HUES48 (cell line): ENCODE measurements at regions not wholly inside any gene's neighbourhood (a gene's known extent, or its start where the extent isn't known, plus 50 kb on each side); places are given as distances from the start of the nearest gene placed in this dataset.
"Not testable (repeated sequence)": the region's sequence is repeated elsewhere in the genome, so short reads cannot be mapped to it uniquely, and the experiment has no call there.

Experiments
- H3K27ac ChIP-seq: one replicate; pipeline ENCODE4 v1.7.0; 2013; ENCODE audit warnings: low read depth, low read length, inconsistent platforms
- H3K27me3 ChIP-seq: 2 replicates; pipeline ENCODE4 v1.6.1; 2013; ENCODE audit warnings: mild to moderate bottlenecking, low read length; ENCODE audit not compliant: control insufficient read depth, insufficient read depth
- H3K36me3 ChIP-seq: 2 replicates; pipeline ENCODE4 v1.6.1; 2013; ENCODE audit warnings: low read length; ENCODE audit not compliant: control insufficient read depth, insufficient read depth
- H3K4me1 ChIP-seq: 2 replicates; pipeline ENCODE4 v1.6.1; 2013; ENCODE audit warnings: mild to moderate bottlenecking, low read length; ENCODE audit not compliant: control insufficient read depth, insufficient read depth
- H3K4me3 ChIP-seq: 2 replicates; pipeline ENCODE4 v1.5.1; 2013; ENCODE audit warnings: mild to moderate bottlenecking, low read depth, low read length
- H3K9ac ChIP-seq: 2 replicates; pipeline ENCODE4 v1.6.1; 2013; ENCODE audit warnings: mild to moderate bottlenecking, low read depth, low read length, moderate library complexity
- H3K9me3 ChIP-seq: 2 replicates; pipeline ENCODE4 v1.6.1; 2013; ENCODE audit warnings: low read length; ENCODE audit not compliant: control insufficient read depth, insufficient read depth

GRCh38 chr6:140816681-140817080, 1316.0 kb upstream of the GJE1 start:
- H3K27me3 ChIP-seq, result no peaks in the 10 kb centered on the region
- H3K27ac ChIP-seq, result no peak overlapping the region
- H3K4me1 ChIP-seq, result no peaks in the 10 kb centered on the region
- no peak overlapping the region for H3K4me3 ChIP-seq
- no peaks in the 10 kb centered on the region for H3K9me3 ChIP-seq
- H3K9ac ChIP-seq, result no peak overlapping the region
- H3K36me3 ChIP-seq, result no peaks in the 10 kb centered on the region

GRCh38 chr6:140812636-140813035, 1320.1 kb upstream of the GJE1 start:
- H3K4me3 ChIP-seq, result no peak overlapping the region
- H3K4me1 ChIP-seq, result no peaks in the 10 kb centered on the region
- H3K9ac ChIP-seq, result no peak overlapping the region
- H3K27me3 ChIP-seq, result no peaks in the 10 kb centered on the region
- H3K9me3 ChIP-seq, result no peaks in the 10 kb centered on the region
- H3K36me3 ChIP-seq, result no peaks in the 10 kb centered on the region
- H3K27ac ChIP-seq, result no peak overlapping the region

GRCh38 chr6:140811642-140812041, 1321.1 kb upstream of the GJE1 start:
- H3K9ac ChIP-seq, result no peak overlapping the region
- no peak overlapping the region for H3K4me3 ChIP-seq

GRCh38 chr6:140809694-140810101, 1323.0 kb upstream of the GJE1 start:
- Histone ChIP-seq H3K9me3 (no peaks in the 10 kb centered on the region), H3K27ac (no peak overlapping the region), H3K27me3 (no peaks in the 10 kb centered on the region), H3K4me3 (no peak overlapping the region), H3K4me1 (no peaks in the 10 kb centered on the region), H3K9ac (no peak overlapping the region), H3K36me3 (no peaks in the 10 kb centered on the region)

More at GRCh38 chr6:140811642-140812041, 1321.1 kb upstream of the GJE1 start:
- Histone ChIP-seq H3K36me3 (no peaks in the 10 kb centered on the region), H3K4me1 (no peaks in the 10 kb centered on the region), H3K9me3 (no peaks in the 10 kb centered on the region), H3K27ac (no peak overlapping the region), H3K27me3 (no peaks in the 10 kb centered on the region)

GRCh38 chr6:140806431-140806830, 1326.3 kb upstream of the GJE1 start:
- Histone ChIP-seq H3K36me3 (no peaks in the 10 kb centered on the region), H3K27me3 (no peaks in the 10 kb centered on the region), H3K9ac (no peak overlapping the region), H3K4me3 (no peak overlapping the region), H3K9me3 (no peaks in the 10 kb centered on the region), H3K4me1 (no peaks in the 10 kb centered on the region), H3K27ac (no peak overlapping the region)

GRCh38 chr6:140794544-140794943, 1338.2 kb upstream of the GJE1 start:
- H3K36me3 ChIP-seq, result no peaks in the 10 kb centered on the region
- no peaks in the 10 kb centered on the region for H3K4me1 ChIP-seq
- no peaks in the 10 kb centered on the region for H3K27me3 ChIP-seq
- H3K27ac ChIP-seq, result no peak overlapping the region
- no peak overlapping the region for H3K9ac ChIP-seq
- no peak overlapping the region for H3K4me3 ChIP-seq
- no peaks in the 10 kb centered on the region for H3K9me3 ChIP-seq

GRCh38 chr6:140790109-140790508, 1342.6 kb upstream of the GJE1 start:
- Histone ChIP-seq H3K36me3 (no peaks in the 10 kb centered on the region), H3K4me3 (no peak overlapping the region), H3K9me3 (no peaks in the 10 kb centered on the region), H3K27me3 (no peaks in the 10 kb centered on the region), H3K9ac (no peak overlapping the region), H3K27ac (no peak overlapping the region), H3K4me1 (no peaks in the 10 kb centered on the region)

- no peak overlapping the region for H3K27ac ChIP-seq
Observed at GRCh38 chr6:140789466-140789865, 1343.3 kb upstream of the GJE1 start.

GRCh38 chr6:140785926-140786325, 1346.8 kb upstream of the GJE1 start:
- no peak overlapping the region for H3K27ac ChIP-seq
- H3K27me3 ChIP-seq, result no peaks in the 10 kb centered on the region
- no peaks in the 10 kb centered on the region for H3K36me3 ChIP-seq
- no peaks in the 10 kb centered on the region for H3K9me3 ChIP-seq
- H3K9ac ChIP-seq, result no peak overlapping the region
- no peak overlapping the region for H3K4me3 ChIP-seq
- H3K4me1 ChIP-seq, result no peaks in the 10 kb centered on the region

More at GRCh38 chr6:140789466-140789865, 1343.3 kb upstream of the GJE1 start:
- Histone ChIP-seq H3K27me3 (no peaks in the 10 kb centered on the region), H3K4me1 (no peaks in the 10 kb centered on the region), H3K9ac (no peak overlapping the region), H3K36me3 (no peaks in the 10 kb centered on the region), H3K9me3 (no peaks in the 10 kb centered on the region), H3K4me3 (no peak overlapping the region)

- no peaks in the 10 kb centered on the region for H3K27me3 ChIP-seq
- H3K36me3 ChIP-seq, result no peaks in the 10 kb centered on the region
- no peak overlapping the region for H3K4me3 ChIP-seq
- H3K9ac ChIP-seq, result no peak overlapping the region
- no peak overlapping the region for H3K27ac ChIP-seq
- H3K4me1 ChIP-seq, result no peaks in the 10 kb centered on the region
- no peaks in the 10 kb centered on the region for H3K9me3 ChIP-seq
Observed at GRCh38 chr6:140784573-140784972, 1348.2 kb upstream of the GJE1 start.

- H3K4me1 ChIP-seq, H3K9ac ChIP-seq, H3K27ac ChIP-seq, H3K4me3 ChIP-seq, H3K27me3 ChIP-seq, H3K9me3 ChIP-seq, H3K36me3 ChIP-seq: not testable (repeated sequence)
Observed at GRCh38 chr6:140783504-140783903, 1349.2 kb upstream of the GJE1 start.

- Histone ChIP-seq H3K4me3 (no peak overlapping the region), H3K27ac (no peak overlapping the region), H3K9me3 (no peaks in the 10 kb centered on the region), H3K36me3 (no peaks in the 10 kb centered on the region), H3K27me3 (no peaks in the 10 kb centered on the region), H3K9ac (no peak overlapping the region), H3K4me1 (no peaks in the 10 kb centered on the region)
Observed at GRCh38 chr6:140782941-140783340, 1349.8 kb upstream of the GJE1 start.
